ENCODE measurements at regions not wholly inside any gene's neighbourhood (a gene's known extent, or its start where the extent isn't known, plus 50 kb on each side); places are given as distances from the start of the nearest gene placed in this dataset.
"Not testable (repeated sequence)": the region's sequence is repeated elsewhere in the genome, so short reads cannot be mapped to it uniquely, and the experiment has no call there.

GRCh38 chr4:38483628-38484027, 180.4 kb upstream of the KLF3 start:
- intact Hi-C loops (cut with DNase I); DNase-seq (ENCODE audit: low spot score): not testable (repeated sequence)

GRCh38 chr4:38489011-38489861, 174.8 kb upstream of the KLF3 start:
- intact Hi-C loops (cut with DNase I) = no loop called here
- DNase-seq (ENCODE audit: low spot score) = no peak

- intact Hi-C loops (cut with DNase I) = no loop called here
- no peak for DNase-seq (ENCODE audit: low spot score)
Observed at GRCh38 chr4:38489924-38490639, 173.9 kb upstream of the KLF3 start.

- intact Hi-C loops (cut with DNase I) = no loop called here
Observed at GRCh38 chr4:38490753-38491446, 173.1 kb upstream of the KLF3 start.

DNA sequence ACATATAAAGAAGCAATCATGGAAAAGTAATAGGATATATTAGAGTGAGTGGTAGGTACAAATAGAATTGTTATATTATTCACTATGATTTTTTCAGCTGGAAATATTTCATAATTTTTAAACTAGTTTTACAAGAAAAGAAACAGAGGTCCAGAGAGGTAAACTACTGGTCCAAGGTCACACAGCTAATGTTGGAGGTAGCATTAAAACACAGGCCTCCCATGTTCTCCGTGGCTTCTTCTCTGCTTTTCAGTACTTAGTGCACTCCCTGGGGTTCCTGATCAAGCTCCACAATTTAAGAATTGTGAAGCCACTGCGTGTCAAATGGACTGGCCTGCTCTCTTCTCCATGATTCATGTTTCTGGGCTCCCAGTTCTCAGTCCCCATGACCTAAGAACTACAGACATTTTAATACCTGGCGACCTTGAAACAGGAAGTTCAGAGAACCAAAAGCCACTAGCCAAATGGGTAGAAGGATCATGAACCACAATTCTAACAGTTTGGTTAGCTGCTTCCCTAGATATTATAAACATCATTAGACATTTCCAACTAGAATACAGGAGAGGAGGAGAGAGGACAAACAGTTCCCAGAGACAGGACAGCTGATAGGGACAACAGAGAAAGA, 172.0 kb upstream of the KLF3 start:
- DNase-seq (ENCODE audit: low spot score) = no peak
- intact Hi-C loops (cut with DNase I) = no loop called here

More at GRCh38 chr4:38490753-38491446, 173.1 kb upstream of the KLF3 start:
- DNase-seq (ENCODE audit: low spot score) = no peak

DNA sequence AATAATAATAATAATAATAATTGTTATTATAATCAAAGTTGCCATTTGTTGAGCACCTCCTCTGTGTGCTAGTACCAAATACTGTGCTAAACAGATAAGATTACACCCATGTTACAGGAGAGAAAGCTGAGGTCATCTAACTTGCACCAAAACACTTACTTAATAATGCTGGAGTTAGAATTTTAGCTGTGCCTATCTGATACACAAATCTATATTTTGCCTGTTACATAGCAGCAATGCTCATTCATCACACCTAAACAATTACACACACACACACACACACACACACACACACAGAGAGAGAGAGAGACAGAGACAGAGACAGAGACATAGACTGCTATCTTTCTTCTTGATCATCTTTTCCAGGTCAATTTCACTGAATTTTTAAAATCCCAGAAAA, 170.9 kb upstream of the KLF3 start:
- intact Hi-C loops (cut with DNase I) = no loop called here
- DNase-seq (ENCODE audit: low spot score) = no peak

DNA sequence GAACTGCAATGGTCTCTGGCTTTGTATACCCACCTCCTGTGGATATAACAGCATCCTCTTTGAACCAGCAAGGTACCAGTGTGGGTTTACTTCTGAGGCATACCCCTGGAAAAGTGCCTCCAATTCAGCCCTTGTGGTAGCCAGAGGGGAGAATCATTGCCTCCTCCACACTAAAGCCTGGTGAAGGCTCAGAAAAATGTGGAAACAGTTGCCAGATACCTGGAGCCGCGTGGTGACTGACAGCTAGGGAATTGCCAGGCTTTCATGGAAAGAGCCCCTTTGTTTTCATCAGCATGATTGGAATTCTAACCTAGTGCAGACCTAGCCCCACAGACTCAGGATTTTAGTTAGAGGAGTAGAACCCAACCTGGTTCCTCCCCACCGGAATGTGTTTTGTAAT, 168.6 kb upstream of the KLF3 start:
- intact Hi-C loops (cut with DNase I) = no loop called here
- DNase-seq (ENCODE audit: low spot score) = no peak

DNA sequence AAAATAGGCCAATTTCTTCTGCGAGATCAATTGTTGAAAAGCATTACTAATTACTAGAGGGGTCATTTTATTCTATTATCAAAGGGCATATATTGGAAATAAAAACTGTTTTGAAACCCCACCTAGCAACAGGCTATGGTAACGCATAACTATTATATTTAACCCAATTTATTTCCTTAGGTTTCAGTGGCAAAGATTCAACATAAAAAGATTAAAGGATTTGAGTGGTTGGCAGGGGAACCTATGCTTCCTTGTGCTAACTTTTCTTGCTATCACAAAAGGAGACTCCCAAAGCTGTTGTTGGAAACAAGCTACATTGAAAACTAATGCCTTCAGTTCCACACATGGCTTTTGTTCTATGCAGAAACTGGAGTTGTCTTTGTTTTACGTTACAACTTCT, 166.9 kb upstream of the KLF3 start:
- DNase-seq (ENCODE audit: low spot score) = no peak
- intact Hi-C loops (cut with DNase I) = no loop called here

DNA sequence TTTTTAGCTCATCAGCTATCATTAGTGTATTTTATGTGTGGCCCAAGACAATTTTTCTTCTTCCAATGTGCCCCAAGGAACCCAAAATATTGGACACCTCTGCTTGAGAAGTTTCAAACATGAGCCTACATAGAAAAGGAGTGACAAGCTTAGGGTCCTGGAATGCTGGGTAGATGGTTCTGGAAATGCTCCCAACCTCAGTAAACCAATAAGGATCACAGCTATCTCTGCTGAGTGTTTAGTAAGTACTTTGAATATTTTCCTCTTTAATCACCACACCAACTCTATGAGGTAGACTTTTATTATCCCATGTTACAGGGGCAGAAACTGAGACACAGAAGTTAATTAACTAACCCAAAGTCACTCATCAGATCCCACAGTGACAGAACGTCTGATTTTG, 164.9 kb upstream of the KLF3 start:
- DNase-seq (ENCODE audit: low spot score) = no peak
- intact Hi-C loops (cut with DNase I) = no loop called here

GRCh38 chr4:38500433-38500832, 163.6 kb upstream of the KLF3 start:
- DNase-seq (ENCODE audit: low spot score) = no peak
- intact Hi-C loops (cut with DNase I) = no loop called here

GRCh38 chr4:38501698-38502097, 162.3 kb upstream of the KLF3 start:
- no peak for DNase-seq (ENCODE audit: low spot score)
- intact Hi-C loops (cut with DNase I) = no loop called here

- no peak for DNase-seq (ENCODE audit: low spot score)
- intact Hi-C loops (cut with DNase I) = no loop called here
Observed at GRCh38 chr4:38503689-38504395, 160.2 kb upstream of the KLF3 start.

DNA sequence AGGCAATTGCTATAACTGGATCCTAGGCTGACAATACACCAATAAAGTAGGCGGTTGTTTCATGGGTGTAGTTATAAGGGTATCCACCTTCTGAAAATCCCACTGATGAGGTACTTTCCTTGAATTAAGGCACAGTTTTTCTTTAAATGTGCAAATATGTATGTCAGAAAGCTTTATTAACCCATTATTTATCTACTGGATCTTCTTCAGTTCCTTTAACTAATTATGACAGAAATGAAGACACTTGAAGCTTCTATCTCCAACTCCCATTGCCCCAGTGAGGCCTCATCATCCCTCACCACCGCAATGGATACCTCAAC, 159.6 kb upstream of the KLF3 start:
- intact Hi-C loops (cut with DNase I) = no loop called here
- DNase-seq (ENCODE audit: low spot score) = no peak

DNA sequence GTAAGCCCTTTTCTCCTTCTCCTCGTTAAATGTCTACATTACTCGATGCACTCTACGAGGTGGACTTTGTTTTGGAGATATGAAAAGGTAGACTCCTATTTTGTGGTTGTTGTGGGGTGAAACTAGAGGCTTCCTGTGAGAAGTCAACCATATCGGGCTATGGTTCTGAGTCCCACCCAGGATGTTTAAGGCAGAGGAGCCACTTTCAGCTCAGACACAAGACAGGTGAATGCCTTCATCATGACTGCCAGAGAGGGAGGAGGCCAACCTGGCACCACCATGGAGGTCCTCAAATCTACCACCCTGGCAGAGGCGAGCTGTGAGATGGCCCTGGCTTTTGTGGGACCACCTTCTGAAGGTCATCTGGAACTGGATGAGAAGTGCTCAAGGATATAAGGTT, 154.4 kb upstream of the KLF3 start:
- intact Hi-C loops (cut with DNase I) = no loop called here
- DNase-seq (ENCODE audit: low spot score) = no peak

DNA sequence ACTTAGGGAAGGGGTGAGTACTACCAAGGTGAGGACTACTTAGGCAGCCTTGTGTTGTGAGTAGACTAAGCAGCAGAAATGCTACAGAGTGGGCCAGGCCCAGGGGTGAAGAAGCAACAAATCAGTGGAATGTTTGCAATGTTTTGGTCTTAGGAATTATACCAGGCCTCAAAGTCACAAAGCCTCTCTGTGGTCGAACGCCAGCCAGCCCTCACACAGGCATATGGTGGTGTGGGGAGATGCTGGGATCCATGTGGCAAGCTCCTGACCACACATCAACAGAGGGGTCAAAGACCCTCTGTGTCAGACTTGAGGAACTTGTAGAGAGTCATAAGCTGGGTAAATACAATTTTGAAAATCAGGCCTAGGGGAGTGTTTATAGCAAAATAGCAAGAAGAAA, 153.8 kb upstream of the KLF3 start:
- no peak for DNase-seq (ENCODE audit: low spot score)
- intact Hi-C loops (cut with DNase I) = no loop called here

DNA sequence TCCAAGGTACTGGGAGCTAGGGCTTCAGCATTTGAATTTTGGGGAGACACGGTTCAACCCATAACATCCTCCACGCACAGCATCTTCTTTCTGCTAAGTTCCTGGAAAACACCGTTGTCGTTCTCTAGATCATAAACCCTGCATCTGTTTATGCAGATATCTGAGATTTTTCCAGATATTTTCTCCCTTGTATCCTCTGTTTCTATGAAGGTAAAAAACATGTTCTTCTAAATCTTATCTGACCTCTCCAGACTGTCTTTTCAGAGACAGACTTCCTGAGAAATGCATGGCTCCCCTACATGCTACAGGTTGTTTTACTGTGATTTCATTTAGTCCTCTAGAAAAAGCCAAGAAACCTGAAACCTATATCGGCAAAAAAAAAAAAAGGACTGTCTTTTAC, 152.3 kb upstream of the KLF3 start:
- DNase-seq (ENCODE audit: low spot score) = no peak

GRCh38 chr4:38512840-38513239, 151.2 kb upstream of the KLF3 start:
- intact Hi-C loops (cut with DNase I) = no loop called here
- no peak for DNase-seq (ENCODE audit: low spot score)

More for the DNA sequence above, 152.3 kb upstream of the KLF3 start:
- intact Hi-C loops (cut with DNase I) = no loop called here

GRCh38 chr4:38514465-38515146, 149.4 kb upstream of the KLF3 start:
- intact Hi-C loops (cut with DNase I) = no loop called here
- DNase-seq (ENCODE audit: low spot score) = no peak

DNA sequence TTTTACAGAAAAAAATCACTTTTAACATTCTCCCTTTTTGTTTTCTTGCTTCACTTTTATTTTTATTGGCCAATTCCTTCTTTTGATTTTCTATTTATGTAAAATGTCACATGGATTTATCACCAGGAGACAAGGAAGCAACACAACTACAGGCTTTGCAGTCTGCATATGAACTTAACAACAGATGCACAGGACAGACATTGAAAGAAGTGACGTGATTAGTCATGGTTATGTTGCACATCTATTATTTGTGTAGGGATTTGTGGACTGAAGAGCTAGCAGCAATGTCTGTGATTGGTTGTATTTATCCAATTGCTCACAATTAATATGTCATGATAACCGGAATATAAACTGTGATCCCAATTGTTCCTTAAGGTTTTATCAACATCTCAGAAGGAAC, 147.8 kb upstream of the KLF3 start:
- intact Hi-C loops (cut with DNase I) = no loop called here
- no peak for DNase-seq (ENCODE audit: low spot score)

Data from posterior vena cava (tissue), 2 donors.